ENCODE measurements at regions not wholly inside any gene's neighbourhood (a gene's known extent, or its start where the extent isn't known, plus 50 kb on each side); places are given as distances from the start of the nearest gene placed in this dataset.
A peak's percentile ranks its signal among the peaks of the same experiment; 100 is the strongest.
"Not testable (repeated sequence)": the region's sequence is repeated elsewhere in the genome, so short reads cannot be mapped to it uniquely, and the experiment has no call there.

DNA sequence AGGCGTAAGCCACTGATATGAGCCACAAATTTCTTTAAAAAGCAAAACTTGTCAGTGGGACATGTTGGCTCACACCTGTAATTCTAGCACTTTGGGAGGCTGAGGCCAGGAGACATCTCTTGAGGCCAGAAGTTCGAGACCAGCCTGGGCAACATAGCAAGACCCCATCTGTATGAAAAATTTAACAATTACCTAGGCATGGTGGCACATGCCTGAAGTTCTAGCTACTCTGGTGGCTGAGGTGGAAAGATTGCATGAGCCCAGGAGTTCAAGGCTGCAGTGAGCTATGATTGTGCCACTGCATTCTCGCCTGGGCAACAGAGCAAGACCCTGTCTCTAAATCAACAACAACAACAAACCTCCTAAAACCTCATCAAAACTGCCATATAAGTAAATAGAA lies 147.6 kb upstream of the BARHL2 start:
- DNase-seq = no peak

DNA sequence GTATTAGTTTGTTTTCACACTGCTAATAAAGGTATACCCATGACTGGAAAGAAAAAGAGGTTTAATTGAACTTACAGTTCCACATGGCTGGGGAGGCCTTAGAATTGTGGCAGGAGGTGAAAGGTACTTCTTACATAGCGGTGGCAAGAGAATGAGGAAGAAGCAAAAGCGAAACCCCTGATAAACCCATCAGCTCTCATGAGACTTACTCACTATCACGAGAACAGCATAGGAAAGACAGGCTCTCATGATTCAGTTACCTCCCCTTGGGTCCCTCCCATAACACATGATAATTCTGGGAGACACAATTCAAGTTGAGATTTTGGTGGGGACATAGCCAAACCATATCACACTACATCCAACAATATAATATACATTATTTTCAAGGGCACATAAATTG lies 145.7 kb upstream of the BARHL2 start:
- DNase-seq = no peak

DNA sequence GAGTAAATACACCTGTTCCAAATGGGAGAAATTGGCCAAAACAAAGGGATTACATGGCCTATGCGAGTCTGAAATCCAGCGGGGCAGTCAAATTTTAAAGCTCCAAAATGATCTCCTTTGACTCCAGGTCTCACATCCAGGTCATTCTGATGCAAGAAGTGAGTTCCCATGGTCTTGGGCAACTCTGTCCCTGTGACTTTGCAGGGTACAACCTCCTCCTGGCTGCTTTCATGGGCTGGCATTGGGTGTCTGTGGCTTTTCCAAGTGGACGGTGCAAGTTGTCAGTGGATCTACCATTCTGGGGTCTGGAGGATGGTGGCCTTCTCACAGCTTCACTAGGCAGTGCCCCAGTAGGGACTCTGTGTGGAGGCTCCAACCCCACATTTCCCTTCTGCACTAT lies 144.3 kb upstream of the BARHL2 start:
- not testable (repeated sequence) for DNase-seq

DNA sequence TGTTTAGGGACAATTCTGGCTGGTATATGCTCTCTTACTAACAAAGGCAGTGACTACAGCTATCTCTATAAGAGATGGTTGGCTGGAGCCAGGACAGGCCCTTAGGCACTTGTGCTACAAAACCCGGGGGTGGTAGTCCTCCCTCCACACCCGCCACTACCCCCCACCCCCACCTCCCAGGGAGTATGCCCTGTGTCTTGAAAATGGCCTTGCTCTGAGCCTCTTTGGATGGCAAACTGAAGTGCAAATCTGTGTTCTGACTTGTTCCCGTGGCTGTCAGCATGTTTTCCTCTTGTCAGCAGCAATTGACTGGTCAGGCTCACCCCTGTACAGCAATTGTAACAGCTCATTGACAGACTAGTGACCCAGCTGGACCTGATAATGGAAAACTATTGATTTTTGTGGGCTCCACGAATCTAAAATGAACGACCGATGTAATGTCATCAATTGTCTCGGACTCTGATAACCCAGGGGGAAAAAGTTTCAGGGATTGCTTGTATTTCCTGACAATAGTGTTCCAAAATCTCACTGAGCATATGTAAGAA lies 139.4 kb upstream of the BARHL2 start:
- DNase-seq = no peak

DNA sequence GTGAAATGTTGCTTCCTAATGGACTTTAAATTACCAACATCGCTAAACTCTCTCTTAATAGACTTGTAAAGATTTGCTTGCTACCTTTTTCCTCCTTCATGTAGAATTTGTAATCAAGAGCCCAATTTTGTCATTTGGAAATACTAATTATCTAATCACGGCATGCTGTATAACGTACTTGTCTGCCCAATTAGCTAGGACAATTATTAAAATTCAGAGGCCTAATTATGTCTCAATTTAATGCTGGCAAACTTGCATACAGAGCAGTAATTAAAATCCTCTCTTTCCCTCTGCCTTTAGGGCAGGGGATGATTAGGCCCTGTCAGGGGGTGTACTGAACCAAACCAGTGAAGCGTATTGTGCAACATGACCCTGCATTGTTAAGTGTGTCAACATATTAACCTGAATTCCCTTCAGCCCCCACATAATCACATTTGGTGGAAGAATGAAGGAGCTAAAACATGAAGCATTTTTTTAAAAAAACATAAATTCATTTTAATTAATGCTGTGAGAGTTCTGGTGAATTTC lies 137.4 kb upstream of the BARHL2 start:
- no peak for DNase-seq

DNA sequence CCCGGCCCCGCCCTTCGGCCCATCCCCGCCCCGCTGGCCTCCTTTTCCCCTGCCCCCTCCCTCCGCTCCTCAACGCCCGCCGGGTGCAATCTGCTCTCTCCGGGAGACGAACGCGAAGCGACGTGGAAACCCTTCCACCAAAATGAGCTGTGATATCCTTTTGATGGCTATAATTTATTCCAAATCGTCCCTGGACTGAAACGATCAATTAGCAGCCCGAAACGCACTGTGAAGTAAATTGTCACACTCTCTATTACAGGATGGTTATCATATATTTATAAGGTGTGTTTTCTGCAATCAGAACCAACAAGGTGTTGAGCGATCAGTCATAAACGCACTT lies 134.6 kb upstream of the BARHL2 start:
- no peak for DNase-seq

DNA sequence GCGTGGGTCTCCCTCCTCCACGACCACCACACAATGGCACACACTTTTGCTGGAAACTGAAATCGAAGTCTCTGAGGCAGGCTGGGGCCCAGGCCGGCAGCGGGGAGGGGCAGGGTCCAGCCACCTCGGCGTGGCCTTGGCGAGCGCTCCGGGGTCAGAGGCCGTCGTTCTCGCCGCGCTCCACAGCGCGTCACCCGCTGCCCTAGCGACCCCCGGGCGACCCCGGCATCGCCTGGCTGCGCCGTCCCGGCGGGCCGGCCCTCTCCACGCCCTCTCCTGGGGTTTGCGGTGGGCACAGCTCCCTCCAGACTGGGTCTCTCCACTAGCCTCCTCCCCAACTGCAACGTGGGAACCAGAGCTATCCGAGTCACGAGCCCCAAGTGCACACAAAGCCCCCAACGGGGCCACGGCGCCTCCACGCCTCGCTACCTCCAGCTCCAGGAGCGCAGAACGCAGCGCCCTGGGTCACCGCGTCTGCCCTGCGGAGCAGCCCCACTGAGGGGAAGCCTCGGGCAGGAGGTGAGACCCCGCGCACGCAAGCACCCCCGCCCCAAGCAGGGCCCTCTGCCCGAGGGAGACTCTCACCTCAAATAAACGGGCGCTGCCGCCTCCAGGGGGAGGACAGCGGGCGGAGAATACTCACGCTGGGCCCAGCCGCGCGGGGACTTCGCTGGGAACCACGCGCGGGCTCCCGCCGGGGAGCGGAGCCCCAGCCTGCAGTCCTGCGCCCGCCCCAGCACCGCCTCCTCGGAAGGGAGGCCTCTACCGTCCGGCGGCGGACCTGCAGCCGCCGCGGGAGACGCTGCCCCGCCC lies 134.0 kb upstream of the BARHL2 start:
- peak; percentile 14 to 64 (median 58) for DNase-seq

GRCh38 chr1:90850181-90850897 lies 133.2 kb upstream of the BARHL2 start:
- DNase-seq = no peak

DNA sequence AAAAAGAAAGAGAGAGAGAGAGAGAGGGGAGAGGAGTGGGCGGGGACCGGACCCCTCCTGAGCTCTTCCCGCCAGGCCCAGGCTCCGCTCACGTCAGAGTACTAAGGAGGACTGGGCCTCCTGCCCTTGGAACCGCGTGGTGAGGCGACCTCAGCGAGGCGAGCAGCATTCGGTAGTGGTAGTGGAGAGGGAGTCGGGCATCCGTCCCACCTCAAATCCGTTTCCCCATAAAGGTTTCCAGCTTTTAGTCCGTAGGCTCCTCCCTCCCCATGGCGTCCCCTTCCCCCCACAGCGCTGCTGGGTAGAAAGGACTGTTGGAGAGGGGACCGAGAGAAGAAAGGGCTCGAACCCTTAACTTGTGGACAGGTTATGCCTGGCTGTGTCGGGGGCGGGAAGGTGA lies 124.4 kb upstream of the BARHL2 start:
- no peak for DNase-seq

DNA sequence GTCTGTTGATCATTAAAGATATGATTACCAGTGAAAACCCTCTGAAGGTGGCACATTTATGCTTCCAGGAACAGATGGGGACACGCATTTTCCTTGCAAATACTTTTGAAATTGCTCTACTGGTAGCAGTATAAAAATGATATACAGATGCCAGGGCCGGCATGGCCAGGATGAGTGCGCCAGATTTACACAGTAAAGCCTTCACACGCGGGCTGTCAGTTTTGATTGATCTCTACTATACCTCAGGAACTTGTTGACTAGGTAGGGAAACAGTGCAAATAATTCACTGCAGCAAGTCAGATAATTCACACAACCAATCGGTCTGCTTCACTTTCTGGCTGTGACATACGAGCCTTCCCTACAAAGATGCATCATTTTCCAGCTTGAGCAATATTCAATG lies 123.2 kb upstream of the BARHL2 start:
- DNase-seq = peak in 1 of 6 experiments; percentile 7

DNA sequence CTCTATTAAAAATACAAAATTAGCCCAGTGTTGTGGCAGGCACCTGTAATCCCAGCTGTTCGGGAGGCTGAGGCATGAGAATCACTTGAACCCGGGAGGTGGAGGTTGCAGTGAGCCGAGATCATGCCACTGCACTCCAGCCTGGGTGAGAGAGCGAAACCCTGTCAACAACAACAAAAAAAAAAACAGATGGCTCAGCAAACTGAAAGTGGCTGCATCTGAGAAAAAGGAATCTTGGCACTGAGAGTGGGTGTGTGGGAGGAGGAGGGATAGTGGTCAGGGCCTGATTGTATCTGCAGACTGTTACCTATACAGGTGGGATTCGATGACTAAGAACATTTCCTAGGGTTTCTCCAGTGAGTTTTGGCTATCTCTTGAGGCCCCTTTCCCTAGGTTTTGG lies 122.2 kb upstream of the BARHL2 start:
- no peak for DNase-seq

- no peak for DNase-seq
These were observed 121.6 kb upstream of the BARHL2 start for GRCh38 chr1:90838720-90839119.

DNA sequence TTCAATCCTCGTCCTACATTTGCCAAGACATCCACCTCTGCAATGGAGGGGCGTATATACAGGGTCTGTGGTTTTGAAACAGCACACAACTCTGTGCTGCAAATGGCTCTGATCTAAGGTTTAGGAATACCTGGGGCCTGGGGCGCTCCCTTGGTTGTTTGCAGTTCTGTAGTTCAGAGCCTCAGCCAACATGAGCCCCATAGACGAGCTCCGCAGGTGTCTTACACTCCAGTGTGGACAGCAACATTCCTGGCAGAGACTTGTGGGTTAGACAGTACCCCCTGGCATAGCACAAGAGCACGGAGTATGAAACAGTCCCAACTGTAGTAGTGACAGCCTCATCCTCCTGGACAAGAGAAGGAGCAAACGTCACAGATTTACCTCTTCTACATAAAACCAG lies 120.3 kb upstream of the BARHL2 start:
- no peak for DNase-seq

DNA sequence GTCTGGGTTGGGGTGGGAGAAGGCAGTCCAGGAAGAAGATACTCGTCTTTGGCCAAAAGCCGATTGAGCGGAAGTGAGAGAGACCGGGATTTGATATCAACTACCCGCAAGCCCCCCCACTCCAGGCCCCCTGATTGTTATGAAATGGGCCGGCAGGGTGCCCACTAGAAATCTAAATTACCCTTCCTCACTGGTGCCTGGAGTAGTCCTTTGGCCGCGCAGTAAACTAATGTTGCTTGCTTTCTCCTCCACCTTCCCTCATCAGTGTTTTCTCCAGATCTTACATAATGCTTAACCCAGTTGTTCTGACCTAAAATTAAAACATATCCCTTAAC lies 119.2 kb upstream of the BARHL2 start:
- DNase-seq = no peak

DNA sequence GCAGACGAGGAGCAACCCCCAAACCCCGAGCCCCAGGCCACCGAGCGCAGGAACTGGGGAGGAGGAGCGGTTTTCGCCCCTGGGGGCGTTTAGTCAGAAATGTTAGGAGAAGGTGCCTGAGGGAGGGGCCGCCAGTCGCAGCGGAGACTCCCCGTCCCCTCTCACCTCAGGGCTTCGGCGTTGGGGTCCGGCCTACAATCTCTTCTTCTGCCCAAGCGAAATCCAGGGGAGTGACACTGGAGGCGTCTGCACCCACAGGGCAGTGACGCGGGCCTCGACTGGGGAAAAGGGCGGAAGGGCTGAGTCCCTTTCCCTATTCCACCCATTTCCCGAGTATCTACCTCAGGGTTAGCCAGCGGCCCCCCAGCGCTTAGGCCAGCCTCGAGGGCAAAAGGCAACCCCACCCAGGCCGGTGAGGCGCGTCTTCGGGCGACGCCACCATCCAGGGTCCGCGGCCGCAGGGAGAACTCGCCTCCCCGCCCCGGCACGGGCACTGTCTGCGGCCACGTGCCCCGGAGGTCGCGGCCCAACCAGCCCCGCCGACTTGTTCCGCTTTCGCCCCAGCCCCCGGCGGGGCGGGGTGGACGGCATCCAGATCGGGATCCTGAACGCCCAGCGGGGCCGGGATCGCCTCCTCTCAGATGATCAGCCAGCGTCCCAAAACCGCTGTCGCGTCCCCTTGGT lies 118.7 kb upstream of the BARHL2 start:
- DNase-seq = no peak

DNA sequence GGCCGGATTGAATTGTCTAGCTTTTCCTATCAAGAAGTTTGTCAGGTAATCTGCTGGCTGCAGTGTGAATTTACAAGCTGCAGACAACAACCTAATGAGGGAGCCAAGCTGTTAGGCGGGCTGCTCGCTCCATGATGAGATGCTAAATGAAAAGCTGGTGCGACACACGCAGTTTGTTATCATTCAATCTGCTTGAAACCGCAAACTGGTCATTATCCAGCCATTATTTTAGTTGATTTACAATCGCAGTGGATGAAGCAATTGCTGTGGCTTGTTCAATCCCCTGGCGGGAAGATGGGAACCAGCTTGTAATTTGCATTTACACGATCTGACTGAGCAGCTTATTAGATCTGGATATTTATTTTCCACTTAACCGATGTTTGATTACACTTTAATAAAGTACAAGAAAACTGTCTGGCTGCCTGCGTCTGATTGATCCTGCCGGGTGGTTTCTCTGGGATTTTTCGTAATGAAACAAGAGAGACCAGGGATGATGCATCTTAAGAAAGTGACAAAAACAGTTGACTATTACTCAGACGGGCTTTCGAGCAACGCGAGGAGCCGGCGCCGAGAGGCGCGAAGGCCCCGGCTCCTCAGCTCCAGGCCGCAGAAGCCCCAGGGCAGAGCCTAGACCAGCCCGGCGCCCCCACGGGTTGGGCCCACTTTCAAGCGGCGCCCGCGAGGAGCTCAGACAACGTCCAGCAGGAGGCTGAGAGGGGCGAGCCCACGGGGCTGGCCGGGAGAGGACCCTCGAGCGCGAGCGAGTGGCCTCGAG lies 118.0 kb upstream of the BARHL2 start:
- no peak for DNase-seq

DNA sequence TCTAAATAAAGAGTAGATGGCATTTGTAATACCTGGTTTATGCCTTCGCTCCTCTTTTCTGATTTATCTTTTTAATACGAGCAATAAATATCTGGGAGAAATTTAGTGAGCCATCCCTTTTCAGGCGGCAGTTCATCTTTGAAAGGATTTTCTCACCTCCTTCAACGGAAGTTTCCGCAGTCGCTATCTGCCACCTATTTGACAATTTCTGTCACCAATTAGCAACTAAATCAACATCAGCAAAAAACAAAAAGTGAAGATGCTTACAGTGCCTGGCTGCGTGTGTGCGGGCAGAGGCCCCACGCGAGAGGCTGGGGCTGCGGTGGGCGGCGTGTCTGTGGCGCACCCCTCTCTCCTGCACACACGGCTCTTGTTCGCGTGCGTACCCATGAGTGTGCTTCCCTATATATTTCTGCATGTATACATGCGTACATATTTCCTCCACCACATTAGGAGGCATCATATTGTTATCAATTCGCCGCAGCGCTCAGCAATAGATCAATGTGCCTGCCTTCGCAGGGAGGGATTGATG lies 117.3 kb upstream of the BARHL2 start:
- no peak for DNase-seq

DNA sequence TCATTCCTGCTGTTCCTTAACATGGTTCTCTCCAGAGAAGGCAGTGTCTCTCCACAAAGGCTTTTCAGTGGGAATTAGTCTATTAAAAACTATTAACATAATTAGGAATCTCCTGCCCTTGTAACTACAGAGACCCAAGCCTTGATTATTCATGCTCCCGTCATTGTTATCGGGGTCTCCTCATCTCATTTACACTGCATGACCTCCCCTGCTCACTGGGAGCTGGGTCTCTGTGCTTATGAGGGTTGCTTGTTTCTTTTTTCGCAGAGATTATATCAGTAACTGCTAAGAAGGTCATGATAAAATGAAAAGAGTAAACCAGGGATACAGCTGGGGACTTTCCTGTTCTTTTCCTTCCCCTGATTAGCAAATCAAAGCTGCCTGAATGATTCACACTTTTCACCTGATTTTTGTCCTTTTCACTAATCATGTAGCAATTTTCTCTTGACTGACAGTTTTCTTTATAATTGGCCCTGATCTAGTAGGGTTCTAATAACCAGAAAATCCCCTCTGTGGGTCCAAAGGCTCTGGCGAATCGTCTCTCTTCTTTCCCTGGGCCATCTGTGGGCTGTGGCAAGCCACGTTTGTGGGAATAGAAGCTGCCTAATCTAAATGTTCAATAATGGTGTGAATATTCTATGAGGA lies 116.5 kb upstream of the BARHL2 start:
- no peak for DNase-seq

DNA sequence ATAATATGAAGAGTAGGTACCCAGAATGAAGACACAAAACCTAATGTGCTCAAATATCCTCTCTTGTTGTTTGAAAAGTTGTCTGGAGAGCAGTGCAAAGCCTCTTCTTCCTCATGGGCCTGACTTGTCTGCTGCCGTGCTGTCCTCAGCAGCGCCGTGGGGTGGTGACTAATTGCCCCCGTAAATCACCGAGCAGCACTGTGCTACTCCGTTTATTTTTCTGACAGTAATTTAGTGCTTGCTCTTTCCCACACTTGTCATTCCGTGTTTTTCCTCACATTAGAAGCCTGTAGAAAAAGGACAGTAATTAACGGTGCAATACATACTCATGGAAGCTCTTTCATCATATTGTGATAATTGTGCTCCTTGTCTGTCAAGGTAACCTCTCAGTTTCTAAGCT lies 114.8 kb upstream of the BARHL2 start:
- DNase-seq = no peak

GRCh38 chr1:90826834-90827233 lies 109.7 kb upstream of the BARHL2 start:
- DNase-seq = no peak

- no peak for DNase-seq
These were observed 108.9 kb upstream of the BARHL2 start for GRCh38 chr1:90826024-90826423.

- no peak for DNase-seq
These were observed 107.4 kb upstream of the BARHL2 start for GRCh38 chr1:90824551-90824950.

Measured in stimulated activated naive CD4-positive, alpha-beta T cell (primary cell).